Activated T-cell treated with anti-CD3 and anti-CD28 coated beads for 48 hours (primary cell): ENCODE measurements at regions not wholly inside any gene's neighbourhood (a gene's known extent, or its start where the extent isn't known, plus 50 kb on each side); places are given as distances from the start of the nearest gene placed in this dataset.

Experiments used
- DNase-seq: peaks from one replicate; pipeline ENCODE4 v3.0.0-alpha.2; 2020; ENCODE audit warnings: low read depth

DNA sequence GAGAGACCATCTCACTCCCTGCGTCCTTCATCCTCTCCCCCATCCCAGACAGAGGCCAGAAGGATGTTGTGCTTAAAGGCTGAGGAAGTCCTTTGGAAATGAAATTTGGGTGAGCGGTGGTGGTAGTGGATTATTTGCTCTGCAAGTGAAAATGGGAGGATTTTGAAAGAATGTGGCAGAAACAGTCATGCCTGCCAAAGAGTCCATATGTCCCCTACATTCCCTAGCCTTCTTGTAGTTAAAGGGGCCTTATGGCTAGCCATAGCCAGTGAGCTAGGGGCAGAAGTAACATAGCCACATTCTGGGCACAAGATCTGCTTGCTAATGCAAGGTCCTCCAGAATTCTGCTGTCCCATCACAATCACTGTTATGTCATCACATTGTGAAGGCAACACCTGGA is 360.2 kb upstream of the TSHZ3 start:
- no peak for DNase-seq

DNA sequence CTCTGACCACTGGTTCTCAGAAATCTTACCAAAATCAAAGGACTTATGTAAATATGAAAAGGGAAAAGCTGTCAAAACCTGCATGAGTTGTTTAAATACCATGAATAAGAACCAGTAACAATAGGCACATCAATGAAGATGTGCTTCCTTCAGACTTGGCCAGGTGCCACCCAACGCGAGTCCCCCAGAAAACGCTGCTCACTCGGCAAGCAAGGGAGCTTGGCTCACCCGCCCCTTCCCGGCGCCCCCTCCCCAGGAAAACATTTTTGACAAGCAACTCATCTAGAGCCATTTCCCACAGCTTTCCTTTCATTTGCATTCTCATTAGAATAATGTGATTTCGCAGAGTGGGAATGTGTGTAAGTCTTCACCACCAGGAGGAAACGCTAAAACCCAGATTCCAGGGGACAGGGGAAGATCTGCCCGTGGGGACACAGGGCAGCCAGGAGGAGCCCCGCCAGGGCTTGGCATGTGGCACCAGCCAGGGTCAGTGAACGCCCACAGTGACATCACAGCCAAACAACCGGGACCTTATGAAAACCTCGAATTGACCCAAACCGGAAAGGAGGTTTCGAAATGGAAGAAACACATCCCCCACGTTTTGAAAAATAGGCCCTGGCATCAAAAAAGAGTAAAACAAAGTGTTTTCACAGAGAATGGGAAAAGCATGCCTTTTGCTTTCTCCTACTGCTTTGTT is 366.2 kb upstream of the TSHZ3 start:
- no peak for DNase-seq

DNA sequence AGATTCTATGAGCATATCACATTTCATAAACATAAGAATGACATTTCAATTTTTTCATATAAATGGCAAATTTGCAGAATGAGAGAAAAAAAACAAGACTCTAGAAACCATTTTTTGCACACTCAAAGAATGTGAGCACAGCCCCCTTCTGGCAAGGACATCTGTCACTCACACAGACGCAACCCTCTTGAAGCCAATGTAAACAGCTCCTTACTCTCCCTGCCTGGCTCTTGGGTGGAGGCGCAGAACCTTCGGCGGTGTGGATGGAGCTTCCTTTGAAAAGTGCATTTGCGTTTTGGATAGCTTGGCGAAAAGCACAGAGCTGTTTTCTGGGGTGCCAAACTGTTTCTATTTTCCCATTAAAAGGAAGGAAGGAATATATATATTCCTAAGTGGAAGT is 367.6 kb upstream of the TSHZ3 start:
- no peak for DNase-seq

DNA sequence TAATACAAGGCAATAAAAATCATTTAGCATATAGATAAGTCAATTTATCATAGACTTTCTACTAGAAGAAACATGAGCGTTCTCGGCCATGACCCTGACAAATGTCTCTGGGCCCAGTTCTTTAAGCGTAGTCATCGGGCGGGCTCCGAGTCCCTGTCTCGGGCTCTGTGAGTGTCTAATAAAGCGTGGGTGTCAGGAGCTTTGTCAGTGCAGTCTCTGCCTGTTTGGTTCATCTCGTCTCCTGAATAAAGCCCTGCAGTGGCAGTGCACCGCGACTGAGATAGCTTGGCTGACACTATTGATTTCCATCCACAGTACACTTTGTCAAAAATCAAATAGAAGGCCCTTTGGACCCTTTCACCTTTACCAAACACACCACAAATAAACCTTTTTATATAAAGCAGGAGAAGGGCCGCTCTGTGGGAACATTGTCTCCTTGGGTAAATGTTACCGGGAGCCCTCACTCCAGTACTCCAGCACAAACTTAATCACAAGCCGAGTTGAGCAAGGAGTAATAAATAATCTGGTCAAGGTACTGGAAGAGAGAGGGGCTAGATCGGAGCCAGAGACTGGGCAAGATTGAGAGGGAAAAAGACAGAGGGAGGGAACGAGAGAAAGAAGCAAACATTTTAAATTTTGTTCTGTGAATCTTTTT is 368.2 kb upstream of the TSHZ3 start:
- no peak for DNase-seq

DNA sequence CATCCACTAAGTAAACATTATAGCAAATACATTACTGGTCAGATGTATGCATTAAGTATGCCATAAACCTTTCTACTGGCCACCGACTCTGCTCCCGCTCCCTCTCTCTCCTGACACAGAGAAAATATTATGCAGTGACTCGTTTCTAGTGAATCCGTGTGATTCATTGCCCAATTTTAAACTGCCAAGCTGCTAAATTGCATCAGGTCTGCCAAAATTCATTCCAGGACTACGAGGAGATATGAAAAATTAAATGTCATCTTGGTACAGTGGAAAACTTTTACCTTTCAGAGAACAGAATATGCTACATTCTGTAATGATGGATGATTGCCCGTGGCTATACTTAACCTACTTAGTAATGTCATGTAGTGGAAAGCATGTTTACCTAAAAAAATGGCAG is 368.8 kb upstream of the TSHZ3 start:
- DNase-seq, result no peak

GRCh38 chr19:31718898-31719297 is 369.7 kb upstream of the TSHZ3 start:
- DNase-seq, result no peak

- DNase-seq, result no peak
These were observed 373.9 kb upstream of the TSHZ3 start for GRCh38 chr19:31723101-31723500.

DNA sequence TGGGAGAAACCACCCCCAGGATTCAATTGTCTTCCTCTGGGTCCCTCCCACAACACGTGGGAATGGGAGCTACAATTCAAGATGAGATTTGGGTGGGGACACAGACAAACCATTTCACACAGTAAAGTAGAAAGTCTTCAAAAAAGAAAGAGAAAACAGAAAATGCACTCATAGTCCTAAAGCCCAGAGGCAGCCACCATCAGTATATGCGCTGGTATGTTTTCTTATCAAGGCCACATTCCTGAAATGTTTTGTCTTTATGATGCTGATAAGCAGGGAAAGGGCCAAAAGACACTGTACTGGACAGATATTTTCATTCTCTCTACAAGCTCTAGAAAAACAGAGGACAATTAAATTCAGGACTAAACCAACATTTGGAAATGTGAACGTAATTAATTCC is 375.8 kb upstream of the TSHZ3 start:
- DNase-seq, result no peak

GRCh38 chr19:31727536-31727935 is 378.3 kb upstream of the TSHZ3 start:
- no peak for DNase-seq

- DNase-seq, result no peak
These were observed 381.0 kb upstream of the TSHZ3 start for GRCh38 chr19:31730270-31730669.

DNA sequence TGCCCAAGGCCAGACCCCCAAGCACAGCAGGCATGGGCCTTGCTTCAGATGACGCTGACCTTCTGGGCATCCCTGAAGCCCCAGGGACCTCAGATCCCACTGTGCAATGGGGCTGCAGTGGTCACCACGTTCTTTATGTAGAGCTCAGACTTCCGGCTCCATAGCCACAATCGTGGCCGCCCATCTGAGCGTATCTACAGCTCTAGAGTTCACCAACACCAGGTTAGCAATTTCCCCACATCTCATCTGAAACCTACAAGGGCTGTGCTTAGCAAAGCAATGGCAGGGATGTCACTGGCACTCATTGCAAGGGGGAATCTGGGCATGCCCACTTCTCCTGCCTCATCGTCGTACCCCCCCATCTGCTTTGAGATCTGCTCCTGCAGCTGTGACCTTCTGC is 384.4 kb upstream of the TSHZ3 start:
- no peak for DNase-seq

DNA sequence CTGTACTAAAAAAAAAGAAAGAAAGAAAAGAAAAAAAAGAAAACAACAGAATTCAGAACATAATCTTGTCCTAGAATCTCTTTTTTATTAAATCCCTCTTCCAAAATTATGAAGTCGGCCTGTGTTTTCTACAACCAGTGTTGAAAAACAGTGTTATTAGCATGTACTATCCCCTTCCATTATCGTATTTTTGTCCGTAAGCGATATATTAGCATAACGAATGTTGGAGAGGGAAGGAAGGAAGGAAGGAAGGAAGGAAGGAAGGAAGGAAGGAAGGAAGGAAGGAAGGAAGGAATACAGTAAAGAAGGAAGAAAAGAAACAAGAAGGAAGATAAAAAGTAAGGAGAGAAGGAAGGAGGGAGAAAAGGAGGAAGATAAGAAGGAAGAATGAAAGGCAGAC is 393.0 kb upstream of the TSHZ3 start:
- no peak for DNase-seq

GRCh38 chr19:31745731-31746130 is 396.5 kb upstream of the TSHZ3 start:
- DNase-seq, result no peak

GRCh38 chr19:31749231-31749630 is 400.0 kb upstream of the TSHZ3 start:
- DNase-seq, result no peak

GRCh38 chr19:31759359-31759758 is 410.1 kb upstream of the TSHZ3 start:
- no peak for DNase-seq

DNA sequence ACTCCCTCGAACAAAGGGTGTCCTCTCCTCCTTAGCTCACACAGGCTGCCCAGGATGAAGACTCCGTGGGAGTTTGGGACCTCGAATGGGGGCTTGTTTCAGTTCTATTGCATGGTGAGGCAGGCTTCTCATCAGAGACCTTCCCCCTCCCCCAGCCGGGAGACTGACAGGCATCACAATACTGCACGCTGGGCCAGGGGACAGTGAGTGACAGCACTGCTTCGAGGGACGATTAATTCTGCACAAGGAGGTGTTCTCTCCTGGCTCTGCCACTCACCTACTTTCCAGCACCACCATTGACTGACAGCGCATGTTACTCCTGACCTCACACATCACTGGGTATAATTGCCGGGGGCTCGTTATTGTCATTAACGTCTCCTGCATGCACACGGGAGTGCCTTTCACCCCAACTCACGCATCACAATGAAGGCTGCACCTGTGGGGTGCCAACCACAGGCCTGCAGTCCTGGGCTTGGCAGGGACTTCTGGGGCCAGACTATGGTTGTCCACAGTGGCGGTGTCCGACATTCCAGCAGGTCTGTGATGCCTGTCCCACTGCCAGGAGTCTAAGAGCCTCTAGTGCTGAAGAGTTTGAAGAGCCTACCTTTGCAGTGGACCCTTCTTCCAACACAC is 412.2 kb upstream of the TSHZ3 start:
- DNase-seq, result no peak

- DNase-seq, result no peak
These were observed 421.0 kb upstream of the TSHZ3 start for GRCh38 chr19:31770223-31770622.

DNA sequence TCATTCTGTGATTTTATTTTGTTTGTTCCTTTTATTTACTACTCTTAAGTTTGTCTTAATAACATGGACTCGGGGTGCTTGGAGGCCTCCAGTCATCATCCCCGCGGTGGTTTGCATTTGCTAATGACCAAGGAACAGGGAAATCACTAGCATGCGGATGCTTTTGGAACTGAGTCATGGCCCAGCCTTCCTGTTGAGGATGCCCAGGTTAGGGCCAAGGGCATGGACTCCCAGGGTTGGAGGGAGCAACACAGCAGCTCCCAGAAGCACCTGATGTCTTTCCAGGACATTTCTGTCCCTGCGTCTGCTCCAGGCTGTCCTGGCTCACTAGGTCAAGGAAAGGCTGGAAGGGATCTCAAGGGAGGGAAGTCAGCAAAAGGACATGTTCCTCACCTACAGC is 423.7 kb upstream of the TSHZ3 start:
- no peak for DNase-seq

DNA sequence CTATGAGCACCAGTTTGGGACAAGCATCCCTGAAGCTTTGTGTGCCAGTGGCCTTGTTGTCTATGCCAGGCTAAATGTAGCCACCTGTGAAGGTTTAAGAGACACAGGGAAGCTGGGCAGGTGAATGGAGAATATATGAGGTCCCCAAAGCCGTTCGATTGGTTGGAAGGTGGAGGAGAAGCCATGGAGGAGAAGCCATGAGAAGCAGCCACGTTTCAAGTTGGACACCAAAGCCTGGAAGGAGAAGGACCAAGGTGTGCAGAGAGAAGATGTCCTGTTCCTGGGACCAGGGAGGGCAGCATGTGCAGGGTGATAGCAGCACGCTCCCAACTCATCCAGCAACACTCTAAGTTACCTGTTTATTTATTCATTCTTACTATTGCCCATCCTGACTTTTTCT is 432.3 kb upstream of the TSHZ3 start:
- DNase-seq, result no peak

GRCh38 chr19:31783592-31783991 is 434.4 kb upstream of the TSHZ3 start:
- DNase-seq, result no peak

DNA sequence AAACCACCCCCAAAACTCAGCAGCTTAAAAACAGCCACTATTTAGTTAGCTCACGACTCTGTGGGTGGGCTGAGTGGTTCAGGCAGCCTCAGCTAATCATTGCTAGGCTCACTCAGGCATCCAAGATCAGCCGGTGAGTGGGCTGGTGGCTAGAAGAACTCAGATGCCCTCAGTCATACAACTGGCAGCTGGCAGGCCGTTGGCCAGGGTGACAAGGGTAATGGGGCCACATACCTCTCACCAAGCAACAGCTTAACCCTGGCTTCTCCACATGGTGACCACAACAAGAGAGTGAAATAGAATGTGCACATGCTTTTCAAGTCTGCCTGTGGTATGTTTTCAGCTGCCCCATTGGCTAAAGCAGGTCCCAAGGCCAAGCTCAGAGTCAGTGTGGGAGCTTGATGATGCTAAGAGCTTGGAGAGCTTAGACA is 435.4 kb upstream of the TSHZ3 start:
- no peak for DNase-seq

GRCh38 chr19:31801611-31802010 is 452.4 kb upstream of the TSHZ3 start:
- DNase-seq, result no peak

DNA sequence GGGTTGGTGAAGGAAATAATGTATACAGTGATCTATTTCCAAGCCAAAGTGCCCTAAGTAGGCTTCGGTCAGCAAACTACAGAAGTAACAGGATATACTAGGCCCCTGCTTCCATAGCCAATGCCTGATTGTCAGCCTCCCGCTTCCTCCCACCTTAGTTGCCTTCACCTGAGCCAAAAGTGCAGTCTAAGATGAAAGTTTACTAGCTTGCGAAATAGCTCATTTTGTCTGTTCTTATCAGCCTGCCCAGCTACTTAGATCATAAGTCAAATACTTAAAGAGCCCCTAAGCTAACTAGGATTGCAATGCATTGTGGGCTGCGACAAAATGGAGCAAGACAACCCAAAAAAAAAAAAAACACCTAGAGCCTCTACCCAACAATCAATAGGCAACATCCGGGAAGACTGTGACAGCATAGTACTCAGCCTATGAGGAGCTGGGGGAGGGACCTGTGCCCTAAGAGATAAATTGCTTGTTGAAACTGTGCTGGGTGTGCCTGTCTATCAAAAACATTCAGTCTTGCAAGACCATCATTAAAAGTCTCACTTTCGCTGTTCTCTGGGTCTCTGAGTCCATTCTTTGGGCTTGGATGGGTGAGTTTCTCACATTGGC is 454.7 kb upstream of the TSHZ3 start:
- DNase-seq, result no peak
